Fibroblast of mammary gland (primary cell): ENCODE measurements at regions not wholly inside any gene's neighbourhood (a gene's known extent, or its start where the extent isn't known, plus 50 kb on each side); places are given as distances from the start of the nearest gene placed in this dataset.

Source experiments
- DNase-seq: peaks from one replicate; pipeline ENCODE4 v3.0.0-alpha.2; 2010; ENCODE audit warnings: low read depth
- H3K4me3 ChIP-seq: 2 replicates; pipeline ENCODE4 v1.5.1; 2011; ENCODE audit warnings: low read depth, mild to moderate bottlenecking, low read length, moderate library complexity; ENCODE audit not compliant: control insufficient read depth
- TF ChIP-seq, protein P1 (sequence below): conservative IDR thresholded peaks from 2 replicates; pipeline ENCODE4 v1.5.1; 2011; ENCODE audit warnings: low read depth, low read length, inconsistent platforms; ENCODE audit not compliant: control insufficient read depth, insufficient read depth

- no peak for DNase-seq
- TF ChIP-seq, protein P1, sequence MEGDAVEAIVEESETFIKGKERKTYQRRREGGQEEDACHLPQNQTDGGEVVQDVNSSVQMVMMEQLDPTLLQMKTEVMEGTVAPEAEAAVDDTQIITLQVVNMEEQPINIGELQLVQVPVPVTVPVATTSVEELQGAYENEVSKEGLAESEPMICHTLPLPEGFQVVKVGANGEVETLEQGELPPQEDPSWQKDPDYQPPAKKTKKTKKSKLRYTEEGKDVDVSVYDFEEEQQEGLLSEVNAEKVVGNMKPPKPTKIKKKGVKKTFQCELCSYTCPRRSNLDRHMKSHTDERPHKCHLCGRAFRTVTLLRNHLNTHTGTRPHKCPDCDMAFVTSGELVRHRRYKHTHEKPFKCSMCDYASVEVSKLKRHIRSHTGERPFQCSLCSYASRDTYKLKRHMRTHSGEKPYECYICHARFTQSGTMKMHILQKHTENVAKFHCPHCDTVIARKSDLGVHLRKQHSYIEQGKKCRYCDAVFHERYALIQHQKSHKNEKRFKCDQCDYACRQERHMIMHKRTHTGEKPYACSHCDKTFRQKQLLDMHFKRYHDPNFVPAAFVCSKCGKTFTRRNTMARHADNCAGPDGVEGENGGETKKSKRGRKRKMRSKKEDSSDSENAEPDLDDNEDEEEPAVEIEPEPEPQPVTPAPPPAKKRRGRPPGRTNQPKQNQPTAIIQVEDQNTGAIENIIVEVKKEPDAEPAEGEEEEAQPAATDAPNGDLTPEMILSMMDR = no peak
- no peak overlapping the region for H3K4me3 ChIP-seq
These were observed 62.4 kb downstream of the ADRA2C start for GRCh38 chr4:3828546-3828945.

DNA sequence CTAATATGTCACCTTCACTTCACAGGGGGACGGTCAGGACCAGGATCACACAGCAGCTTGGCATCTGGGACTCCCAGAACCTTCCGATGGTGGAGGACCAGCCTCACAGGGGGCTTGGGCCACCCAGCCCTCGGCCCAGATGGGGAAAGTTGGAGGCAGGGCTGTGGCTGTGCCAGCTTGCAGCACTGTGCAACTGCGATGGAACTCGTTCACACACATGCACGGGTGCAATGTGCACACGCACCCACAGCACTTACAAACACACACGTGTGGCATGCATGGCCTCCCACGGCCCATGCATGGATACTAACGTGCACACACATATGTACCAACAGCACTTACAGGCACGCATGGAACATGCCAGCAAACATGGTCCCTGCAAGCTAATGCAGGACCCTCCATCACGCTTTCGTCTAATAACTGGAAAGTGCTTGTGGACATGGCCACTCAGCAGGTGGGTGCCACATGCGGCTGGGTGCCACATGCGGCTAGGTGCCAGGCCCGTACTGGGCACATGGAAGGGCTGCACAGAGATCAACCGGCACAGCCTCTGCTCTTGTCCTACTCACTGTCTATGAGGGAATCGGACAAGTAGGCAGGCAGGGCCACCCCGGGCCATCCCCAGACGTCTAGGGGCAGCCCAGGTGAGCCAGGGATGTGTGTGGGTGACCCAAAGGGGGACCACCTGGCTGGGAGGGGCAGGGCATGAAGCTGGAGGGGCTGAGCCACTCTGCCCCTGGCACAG is 63.2 kb downstream of the ADRA2C start:
- H3K4me3 ChIP-seq = no peak overlapping the region
- no peak for DNase-seq
- TF ChIP-seq, protein P1 = no peak

GRCh38 chr4:3829956-3830773 is 64.0 kb downstream of the ADRA2C start:
- H3K4me3 ChIP-seq = no peak overlapping the region
- no peak for DNase-seq
- TF ChIP-seq, protein P1 = no peak

DNA sequence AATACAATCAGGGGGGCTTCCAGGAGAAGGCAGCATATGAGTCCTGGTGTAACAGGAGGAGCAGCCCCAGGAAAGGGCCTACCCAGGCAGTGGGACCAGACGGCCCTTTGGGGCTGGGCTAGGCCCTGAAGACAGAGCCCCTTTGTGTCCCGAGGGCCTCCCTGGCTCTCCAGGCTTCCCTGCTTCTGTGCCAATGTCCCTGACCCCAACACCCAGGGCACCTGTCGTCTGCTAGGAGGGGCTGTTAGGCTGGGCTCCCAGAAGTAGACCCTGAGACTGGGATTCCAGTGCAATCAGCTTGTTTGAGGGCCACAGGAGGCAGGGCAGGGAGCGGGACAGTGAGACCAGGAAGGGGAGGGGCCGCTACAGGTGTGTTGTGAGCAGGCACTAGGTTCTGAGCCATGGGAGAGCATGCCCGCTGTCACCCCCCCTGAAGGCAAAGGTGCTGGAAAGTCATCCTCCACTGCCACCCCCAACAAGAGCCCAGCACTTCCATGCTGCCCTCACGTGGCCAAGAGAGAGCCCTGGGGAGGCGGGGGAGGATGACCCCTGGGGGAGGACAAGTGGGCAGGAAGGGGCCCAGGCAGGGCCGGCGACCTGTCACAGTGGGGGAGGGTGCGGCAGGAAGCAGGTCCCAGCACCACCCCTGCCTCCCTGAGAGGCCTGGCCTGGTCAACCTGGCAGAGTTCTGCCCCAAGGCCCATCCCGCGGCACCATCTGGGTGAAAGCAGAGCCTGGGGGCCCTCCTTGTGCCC is 64.8 kb downstream of the ADRA2C start:
- TF ChIP-seq, protein P1 = no peak
- no peak overlapping the region for H3K4me3 ChIP-seq
- no peak for DNase-seq

DNA sequence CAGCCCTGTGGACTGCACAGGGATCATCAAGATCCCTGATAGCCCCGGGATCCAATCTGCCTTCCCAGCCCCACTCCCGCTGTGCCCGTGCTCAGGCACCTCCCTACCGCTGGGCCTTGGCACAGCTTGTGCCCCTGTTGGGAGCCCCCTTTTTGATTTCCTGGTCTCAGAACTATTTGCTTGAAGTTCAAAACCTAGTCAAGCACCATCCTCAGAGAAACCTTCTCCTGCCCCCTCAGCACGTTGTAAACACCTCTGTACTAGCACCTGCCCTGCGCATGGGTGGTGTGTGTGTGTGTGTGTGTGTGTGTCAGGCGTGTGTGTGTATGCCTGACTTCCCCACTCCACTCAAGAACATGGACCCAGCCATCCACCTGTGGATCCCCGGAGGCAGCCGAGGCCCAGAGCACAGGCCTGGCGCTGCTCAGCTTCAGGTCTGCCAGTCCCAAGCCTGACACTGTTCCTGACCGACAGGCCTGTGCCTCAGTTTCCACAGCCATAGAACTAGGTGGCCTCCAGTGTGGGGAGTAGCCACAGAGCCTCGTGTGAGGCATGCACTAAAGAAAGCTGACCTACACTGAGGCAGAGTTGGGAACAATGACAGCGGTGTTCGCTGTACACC is 65.5 kb downstream of the ADRA2C start:
- no peak for DNase-seq
- TF ChIP-seq, protein P1 = no peak
- no peak overlapping the region for H3K4me3 ChIP-seq

GRCh38 chr4:3832536-3833220 is 66.5 kb downstream of the ADRA2C start:
- no peak overlapping the region for H3K4me3 ChIP-seq
- DNase-seq = no peak
- TF ChIP-seq, protein P1 = no peak
